Skeletal muscle tissue (tissue), 3 donors: ENCODE measurements at regions not wholly inside any gene's neighbourhood (a gene's known extent, or its start where the extent isn't known, plus 50 kb on each side); places are given as distances from the start of the nearest gene placed in this dataset.

Experiments
- H3K27ac ChIP-seq: one replicate; pipeline ENCODE4 v1.7.0; 2013; ENCODE audit warnings: mild to moderate bottlenecking, low read depth, low read length, inconsistent platforms
- H3K27me3 ChIP-seq, 3 donors: one replicate each; pipeline ENCODE4 v1.7.0; 2013; ENCODE audit warnings: low read length in 3 of 3; ENCODE audit not compliant: control insufficient read depth in 3 of 3, insufficient read depth in 3 of 3
- H3K36me3 ChIP-seq, 3 donors: one replicate each; pipeline ENCODE4 v1.7.0; 2013; ENCODE audit warnings: low read length in 3 of 3; ENCODE audit not compliant: control insufficient read depth in 3 of 3, insufficient read depth in 3 of 3
- H3K4me1 ChIP-seq, 3 donors: one replicate each; pipeline ENCODE4 v1.7.0; 2013; ENCODE audit warnings: low read length in 3 of 3, mild to moderate bottlenecking in 3 of 3; ENCODE audit not compliant: control insufficient read depth in 3 of 3, insufficient read depth in 3 of 3
- H3K4me3 ChIP-seq, 3 donors: one replicate each; pipeline ENCODE4 v1.7.0; 2013; ENCODE audit warnings: low read length in 3 of 3
- H3K9ac ChIP-seq, 3 donors: one replicate each; pipeline ENCODE4 v1.7.0; 2013; ENCODE audit warnings: low read length in 3 of 3, mild to moderate bottlenecking in 3 of 3, moderate library complexity in 2 of 3, low read depth in 1 of 3
- H3K9me3 ChIP-seq, 3 donors: one replicate each; pipeline ENCODE4 v1.7.0; 2013; ENCODE audit warnings: low read length in 3 of 3; ENCODE audit not compliant: control insufficient read depth in 3 of 3
- donor health status: Osteomylitis.

DNA sequence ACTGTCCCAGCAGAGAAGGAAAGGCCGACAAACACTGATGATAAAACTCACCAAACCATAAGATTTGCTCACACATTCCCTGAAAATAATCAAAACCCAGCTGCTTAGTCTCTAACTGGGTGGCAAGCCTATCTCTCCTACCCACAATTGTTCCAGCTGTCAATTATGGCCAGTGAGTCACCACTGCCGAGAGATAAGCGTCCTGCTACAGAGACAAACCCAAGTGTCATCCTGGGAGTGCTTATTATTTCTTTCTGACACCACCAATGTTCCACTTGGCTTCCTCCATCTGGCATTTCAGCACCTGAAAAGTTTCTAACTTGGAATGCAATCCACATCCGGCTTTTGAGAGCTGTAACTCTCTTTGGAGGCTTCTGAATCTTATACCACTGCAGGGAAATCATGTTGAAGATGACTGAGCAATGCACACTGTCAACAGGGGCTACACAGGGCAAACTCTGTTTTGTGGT is 51.5 kb upstream of the VAV3 start:
- no peak overlapping the region for H3K4me3 ChIP-seq
- no peak overlapping the region for H3K9ac ChIP-seq
- no peaks in the 10 kb centered on the region for H3K4me1 ChIP-seq
- H3K27me3 ChIP-seq = no peaks in the 10 kb centered on the region
- peaks cover 0 to 2% (median 0%) of the 10 kb centered on the region in 3 donors for H3K9me3 ChIP-seq
- no peaks in the 10 kb centered on the region for H3K36me3 ChIP-seq
- no peak overlapping the region for H3K27ac ChIP-seq
